ENCODE measurements at regions not wholly inside any gene's neighbourhood (a gene's known extent, or its start where the extent isn't known, plus 50 kb on each side); places are given as distances from the start of the nearest gene placed in this dataset.

DNA sequence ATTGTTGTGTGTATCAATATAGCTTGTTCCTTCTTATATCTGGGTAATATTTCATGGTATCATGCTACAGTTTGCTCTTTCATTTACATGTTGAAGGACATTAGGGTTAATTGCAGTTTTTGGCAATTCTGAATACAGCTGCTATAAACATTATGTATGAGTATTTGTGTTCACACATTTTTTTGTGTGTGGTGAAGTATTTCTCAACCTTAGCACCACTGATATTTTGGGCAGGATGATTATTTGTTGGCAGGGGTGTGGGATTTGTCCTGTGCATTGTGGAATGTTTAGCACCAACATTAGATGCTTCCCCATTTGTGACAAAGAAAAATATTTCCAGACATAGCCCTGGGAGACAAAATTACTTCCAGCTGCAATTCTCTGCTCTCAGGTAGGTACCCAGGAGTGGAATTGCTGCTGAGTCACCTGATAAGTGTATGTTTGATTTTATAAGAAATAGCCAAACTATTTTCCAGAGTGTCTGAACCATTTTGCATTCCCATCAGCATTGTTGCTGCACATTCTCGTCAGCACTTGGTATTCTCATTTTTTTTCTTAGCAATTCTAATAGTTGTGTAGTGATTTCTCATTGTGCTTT lies 128.2 kb downstream of the SNX19 start:
- intact Hi-C loops (cut with DNase I; ENCODE audit: low total_unique reads), result no loop called here
- TF ChIP-seq POLR2AphosphoS5 (IDR thresholded peaks at IDR 0.05), result no peak
- TF ChIP-seq, protein P1, sequence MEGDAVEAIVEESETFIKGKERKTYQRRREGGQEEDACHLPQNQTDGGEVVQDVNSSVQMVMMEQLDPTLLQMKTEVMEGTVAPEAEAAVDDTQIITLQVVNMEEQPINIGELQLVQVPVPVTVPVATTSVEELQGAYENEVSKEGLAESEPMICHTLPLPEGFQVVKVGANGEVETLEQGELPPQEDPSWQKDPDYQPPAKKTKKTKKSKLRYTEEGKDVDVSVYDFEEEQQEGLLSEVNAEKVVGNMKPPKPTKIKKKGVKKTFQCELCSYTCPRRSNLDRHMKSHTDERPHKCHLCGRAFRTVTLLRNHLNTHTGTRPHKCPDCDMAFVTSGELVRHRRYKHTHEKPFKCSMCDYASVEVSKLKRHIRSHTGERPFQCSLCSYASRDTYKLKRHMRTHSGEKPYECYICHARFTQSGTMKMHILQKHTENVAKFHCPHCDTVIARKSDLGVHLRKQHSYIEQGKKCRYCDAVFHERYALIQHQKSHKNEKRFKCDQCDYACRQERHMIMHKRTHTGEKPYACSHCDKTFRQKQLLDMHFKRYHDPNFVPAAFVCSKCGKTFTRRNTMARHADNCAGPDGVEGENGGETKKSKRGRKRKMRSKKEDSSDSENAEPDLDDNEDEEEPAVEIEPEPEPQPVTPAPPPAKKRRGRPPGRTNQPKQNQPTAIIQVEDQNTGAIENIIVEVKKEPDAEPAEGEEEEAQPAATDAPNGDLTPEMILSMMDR (IDR thresholded peaks at IDR 0.05), result no peak
- TF ChIP-seq POLR2A (IDR thresholded peaks at IDR 0.05), result no peak
- no peak for DNase-seq (ENCODE audit: low spot score in 2 of 2)
- Histone ChIP-seq H3K4me3 (no peak overlapping the region), H3K4me1 (no peaks in the 10 kb centered on the region), H3K27ac (no peak overlapping the region), H3K9me3 (peaks cover 0 to 10% of the 10 kb centered on the region in 2 donors), H3K27me3 (no peaks in the 10 kb centered on the region), H3K36me3 (no peaks in the 10 kb centered on the region)

DNA sequence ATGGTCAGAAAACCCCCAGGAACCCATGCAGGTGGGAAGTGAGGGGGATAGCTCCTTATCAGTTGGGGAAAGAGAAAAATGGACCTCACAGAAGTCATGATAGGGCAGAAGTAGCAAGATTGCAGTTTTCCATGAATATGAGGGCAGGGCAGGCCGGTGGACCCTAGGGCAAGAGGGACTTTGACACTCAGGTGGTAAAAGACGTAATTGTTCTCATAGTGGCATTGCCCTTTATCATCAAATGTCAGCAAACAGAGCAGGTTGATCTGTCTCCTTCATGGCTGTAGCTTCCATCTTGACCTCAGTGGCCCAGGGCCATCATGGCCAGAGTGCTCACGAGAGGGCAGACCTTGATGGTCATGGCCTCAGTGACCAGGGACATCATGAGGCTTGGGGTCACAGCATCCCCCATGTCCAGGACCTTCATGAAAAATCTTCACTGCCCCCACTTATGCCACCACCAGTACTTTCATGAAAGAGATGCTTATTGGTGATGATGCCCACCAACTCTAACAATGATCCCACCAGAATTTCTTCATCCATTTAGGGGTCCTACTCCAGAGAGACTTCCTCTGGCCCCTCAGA lies 127.1 kb downstream of the SNX19 start:
- H3K4me3 ChIP-seq, result no peak overlapping the region
- intact Hi-C loops (cut with DNase I; ENCODE audit: low total_unique reads), result no loop called here
- peaks cover 0 to 10% of the 10 kb centered on the region in 2 donors for H3K9me3 ChIP-seq
- TF ChIP-seq, protein P1 (IDR thresholded peaks at IDR 0.05), result no peak
- TF ChIP-seq POLR2AphosphoS5 (IDR thresholded peaks at IDR 0.05), result no peak
- no peak for TF ChIP-seq POLR2A (IDR thresholded peaks at IDR 0.05)
- H3K27ac ChIP-seq, result no peak overlapping the region
- no peak for DNase-seq (ENCODE audit: low spot score in 2 of 2)
- H3K4me1 ChIP-seq, result no peaks in the 10 kb centered on the region
- no peaks in the 10 kb centered on the region for H3K27me3 ChIP-seq
- no peaks in the 10 kb centered on the region for H3K36me3 ChIP-seq

DNA sequence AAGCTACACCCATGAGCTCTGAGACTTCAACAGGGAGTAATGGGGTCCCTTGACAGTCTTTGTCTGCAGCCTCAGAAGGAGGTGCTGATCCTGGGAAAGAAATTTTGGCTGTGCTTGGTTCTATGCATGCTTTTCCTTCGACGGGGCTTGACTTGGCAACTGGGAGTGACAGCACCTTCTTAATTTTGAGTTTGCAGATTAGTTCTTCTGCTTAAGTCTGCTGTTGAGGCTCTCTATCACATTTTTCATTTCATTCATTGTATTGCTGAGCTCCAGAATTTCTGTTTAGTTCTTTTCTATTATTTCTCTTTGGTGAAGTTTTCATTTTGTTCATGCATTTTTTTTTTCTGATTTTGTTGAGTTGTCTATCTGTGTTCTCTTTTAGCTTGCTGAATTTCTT lies 125.6 kb downstream of the SNX19 start:
- Histone ChIP-seq H3K27ac (no peak overlapping the region), H3K4me3 (no peak overlapping the region), H3K4me1 (no peaks in the 10 kb centered on the region), H3K36me3 (no peaks in the 10 kb centered on the region), H3K9me3 (peaks cover 0 to 10% of the 10 kb centered on the region in 2 donors), H3K27me3 (no peaks in the 10 kb centered on the region)
- no peak for DNase-seq (ENCODE audit: low spot score in 2 of 2)
- intact Hi-C loops (cut with DNase I; ENCODE audit: low total_unique reads), result no loop called here
- no peak for TF ChIP-seq POLR2A (IDR thresholded peaks at IDR 0.05)
- TF ChIP-seq, protein P1 (IDR thresholded peaks at IDR 0.05), result no peak
- TF ChIP-seq POLR2AphosphoS5 (IDR thresholded peaks at IDR 0.05), result no peak

DNA sequence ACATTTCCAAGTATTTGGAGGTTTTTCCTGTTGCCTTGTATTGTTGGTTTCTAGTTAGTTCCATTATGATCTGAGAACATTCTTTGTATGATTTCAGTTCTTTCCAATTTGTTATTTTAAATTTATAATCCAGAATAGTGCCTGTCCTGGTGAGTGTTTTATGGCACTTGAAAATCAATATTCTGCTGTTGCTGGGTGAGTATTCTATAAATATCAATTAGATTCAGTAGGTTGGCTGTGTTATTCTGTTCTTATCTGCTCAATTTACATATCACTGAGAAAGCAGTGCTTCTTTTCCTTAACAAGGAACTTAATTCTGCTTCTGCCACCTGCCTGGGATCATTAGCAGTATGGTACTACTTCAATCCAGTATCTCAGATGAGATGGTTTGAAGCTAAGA lies 123.5 kb downstream of the SNX19 start:
- Histone ChIP-seq H3K27me3 (no peaks in the 10 kb centered on the region), H3K27ac (no peak overlapping the region), H3K36me3 (no peaks in the 10 kb centered on the region), H3K4me3 (no peak overlapping the region), H3K9me3 (peaks cover 0 to 10% of the 10 kb centered on the region in 2 donors), H3K4me1 (no peaks in the 10 kb centered on the region)
- TF ChIP-seq, protein P1 (IDR thresholded peaks at IDR 0.05), result no peak
- TF ChIP-seq POLR2AphosphoS5 (IDR thresholded peaks at IDR 0.05) (no peak), POLR2A (IDR thresholded peaks at IDR 0.05) (no peak)
- intact Hi-C loops (cut with DNase I; ENCODE audit: low total_unique reads), result no loop called here
- DNase-seq (ENCODE audit: low spot score in 2 of 2), result no peak

DNA sequence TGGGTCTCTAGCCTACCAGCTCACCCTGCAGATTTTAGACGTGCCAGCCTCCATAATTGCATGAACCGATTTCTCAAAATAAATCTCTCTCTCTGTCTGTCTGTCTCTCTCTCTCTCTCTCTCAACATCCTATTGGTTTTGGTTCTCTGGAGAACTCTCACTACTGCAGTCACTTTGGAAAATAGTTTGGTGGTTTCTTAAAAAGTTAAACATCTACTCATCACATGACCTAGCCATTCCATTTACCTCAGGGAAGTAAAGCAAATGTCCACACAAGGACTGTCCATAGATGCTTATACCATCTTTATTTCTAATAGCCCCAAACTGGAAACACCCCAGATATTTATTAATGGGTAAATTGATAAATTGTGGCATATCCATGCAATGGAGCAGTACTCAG lies 119.5 kb downstream of the SNX19 start:
- Histone ChIP-seq H3K27ac (no peak overlapping the region), H3K4me1 (no peaks in the 10 kb centered on the region), H3K4me3 (no peak overlapping the region), H3K27me3 (no peaks in the 10 kb centered on the region), H3K36me3 (no peaks in the 10 kb centered on the region), H3K9me3 (no peaks in the 10 kb centered on the region)
- DNase-seq (ENCODE audit: low spot score in 2 of 2), result no peak
- intact Hi-C loops (cut with DNase I; ENCODE audit: low total_unique reads), result no loop called here
- TF ChIP-seq, protein P1 (IDR thresholded peaks at IDR 0.05), result no peak
- TF ChIP-seq POLR2AphosphoS5 (IDR thresholded peaks at IDR 0.05) (no peak), POLR2A (IDR thresholded peaks at IDR 0.05) (no peak)
